ENCODE measurements at regions not wholly inside any gene's neighbourhood (a gene's known extent, or its start where the extent isn't known, plus 50 kb on each side); places are given as distances from the start of the nearest gene placed in this dataset.

DNA sequence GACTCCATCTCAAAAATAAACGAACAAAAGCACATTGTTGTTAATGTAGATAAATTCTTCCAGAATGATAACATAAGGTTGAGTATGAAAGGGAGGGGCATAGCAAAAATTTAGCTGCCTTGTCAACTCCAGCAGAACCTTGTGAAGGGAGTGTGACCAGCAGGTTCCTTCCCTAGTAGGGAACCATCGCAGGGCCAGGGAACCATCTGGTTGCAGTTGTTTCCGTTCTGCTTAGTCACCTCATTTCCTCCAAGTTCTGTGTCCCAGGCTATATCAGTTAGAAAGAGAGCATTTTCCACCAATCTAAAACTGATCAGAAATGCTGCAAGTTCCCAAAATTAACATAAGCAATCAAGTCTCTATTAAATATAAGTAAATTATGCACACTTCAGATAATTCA is 126.7 kb upstream of the BLID start:
- intact Hi-C loops (cut with DNase I; ENCODE audit: low total_unique reads), result no loop called here
- no peak for DNase-seq
- TF ChIP-seq POLR2AphosphoS5 (IDR thresholded peaks at IDR 0.05) (no peak), CTCF (IDR thresholded peaks at IDR 0.05 in 8 of 11, conservative IDR thresholded peaks at IDR 0.05 in 3 of 11) (no peak), POLR2A (IDR thresholded peaks at IDR 0.05) (no peak)
- 9 to 52% (median 31%) methylated on average over 3 of the region's 3 CpGs for WGBS, 5 donors
- Histone ChIP-seq H3K27me3 (replicated peaks in 1 of 7) (no peaks in the 10 kb centered on the region), H3K36me3 (no peaks in the 10 kb centered on the region), H3K4me3 (no peak overlapping the region), H3K4me1 (peaks cover 0 to 6% (median 0%) of the 10 kb centered on the region in 6 donors), H3K9me3 (no peaks in the 10 kb centered on the region), H3K27ac (no peak overlapping the region)

DNA sequence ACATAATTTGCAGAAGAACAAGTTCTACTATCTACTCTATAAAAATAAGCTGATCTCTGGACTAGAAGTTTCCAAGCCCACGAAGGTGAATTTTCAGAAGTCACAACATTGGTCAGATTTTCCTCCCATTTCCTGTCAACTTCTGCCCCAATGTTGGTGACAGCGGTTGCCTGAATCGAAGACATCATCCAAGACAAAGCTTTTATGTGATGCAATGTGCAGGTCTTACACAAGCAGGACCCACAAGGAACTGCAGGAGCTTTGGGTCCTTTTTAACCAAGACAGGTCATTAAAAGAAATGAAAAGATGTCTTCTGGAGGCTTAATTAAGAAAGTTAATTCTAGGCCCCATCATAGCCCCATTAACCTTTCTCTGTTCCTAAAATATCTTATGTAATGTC is 125.6 kb upstream of the BLID start:
- Histone ChIP-seq H3K4me1 (peaks cover 0 to 6% (median 0%) of the 10 kb centered on the region in 6 donors), H3K9me3 (no peaks in the 10 kb centered on the region), H3K36me3 (no peaks in the 10 kb centered on the region), H3K27ac (no peak overlapping the region), H3K4me3 (no peak overlapping the region), H3K27me3 (replicated peaks in 1 of 7) (no peaks in the 10 kb centered on the region)
- 47 to 85% (median 64%) methylated on average over 3 of the region's 3 CpGs for WGBS, 5 donors
- TF ChIP-seq POLR2AphosphoS5 (IDR thresholded peaks at IDR 0.05), result no peak
- no peak for TF ChIP-seq POLR2A (IDR thresholded peaks at IDR 0.05)
- TF ChIP-seq CTCF (IDR thresholded peaks at IDR 0.05 in 8 of 11, conservative IDR thresholded peaks at IDR 0.05 in 3 of 11), result no peak
- DNase-seq, result no peak
- intact Hi-C loops (cut with DNase I; ENCODE audit: low total_unique reads), result no loop called here

DNA sequence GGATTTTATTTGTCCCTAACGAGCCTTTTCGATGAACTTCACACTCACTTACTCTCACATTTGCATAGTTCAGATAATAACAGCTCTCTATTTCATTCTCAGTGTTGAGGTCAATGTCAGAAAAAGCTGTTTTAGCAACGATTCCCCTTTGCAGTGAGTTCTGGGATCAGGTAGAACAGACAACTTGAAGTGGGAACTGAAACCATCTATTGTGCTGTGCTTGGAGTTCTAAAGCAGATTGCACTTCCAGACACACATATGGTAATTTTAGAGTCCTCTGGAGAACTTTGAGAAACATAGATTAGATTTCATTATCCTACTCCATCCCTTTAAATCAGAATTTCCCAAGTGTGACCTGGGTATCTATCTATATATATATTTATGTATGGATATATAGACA is 124.6 kb upstream of the BLID start:
- Histone ChIP-seq H3K9me3 (no peaks in the 10 kb centered on the region), H3K36me3 (no peaks in the 10 kb centered on the region), H3K27me3 (replicated peaks in 1 of 7) (no peaks in the 10 kb centered on the region), H3K4me3 (no peak overlapping the region), H3K4me1 (peaks cover 0 to 6% (median 0%) of the 10 kb centered on the region in 6 donors), H3K27ac (no peak overlapping the region)
- intact Hi-C loops (cut with DNase I; ENCODE audit: low total_unique reads), result no loop called here
- 72 to 86% (median 82%) methylated on average over 3 of the region's 3 CpGs for WGBS, 5 donors
- no peak for TF ChIP-seq CTCF (IDR thresholded peaks at IDR 0.05 in 8 of 11, conservative IDR thresholded peaks at IDR 0.05 in 3 of 11)
- no peak for TF ChIP-seq POLR2A (IDR thresholded peaks at IDR 0.05)
- TF ChIP-seq POLR2AphosphoS5 (IDR thresholded peaks at IDR 0.05), result no peak
- no peak for DNase-seq

DNA sequence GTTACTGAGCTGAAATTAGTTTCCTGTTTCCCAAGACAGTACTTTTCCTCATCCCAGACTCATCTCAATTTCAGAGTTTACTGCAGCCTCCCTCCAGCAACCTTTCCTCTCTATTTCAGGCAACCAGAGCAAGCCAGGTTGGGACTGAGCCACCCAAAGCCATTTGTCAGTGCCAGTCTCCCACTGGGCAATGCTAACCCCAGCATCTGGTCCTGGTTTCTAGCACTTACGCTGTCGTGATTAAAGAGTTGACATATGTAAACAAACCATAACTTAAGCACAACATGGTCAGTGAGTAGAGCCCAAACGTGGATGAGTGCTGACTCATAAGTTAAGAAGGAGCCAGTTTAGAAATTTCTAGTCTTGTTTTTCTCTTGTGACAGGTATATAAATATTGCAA is 119.6 kb upstream of the BLID start:
- Histone ChIP-seq H3K4me1 (no peaks in the 10 kb centered on the region), H3K27me3 (replicated peaks in 1 of 7) (no peaks in the 10 kb centered on the region), H3K36me3 (no peaks in the 10 kb centered on the region), H3K9me3 (no peaks in the 10 kb centered on the region), H3K4me3 (no peak overlapping the region), H3K27ac (no peak overlapping the region)
- 58 to 90% (median 67%) methylated on average over 3 of the region's 3 CpGs for WGBS, 5 donors
- no peak for DNase-seq
- intact Hi-C loops (cut with DNase I; ENCODE audit: low total_unique reads), result no loop called here
- TF ChIP-seq CTCF (IDR thresholded peaks at IDR 0.05 in 8 of 11, conservative IDR thresholded peaks at IDR 0.05 in 3 of 11), result no peak
- no peak for TF ChIP-seq POLR2A (IDR thresholded peaks at IDR 0.05)
- no peak for TF ChIP-seq POLR2AphosphoS5 (IDR thresholded peaks at IDR 0.05)
